CD4-positive, CD25-positive, alpha-beta regulatory T cell (primary cell): ENCODE measurements at regions not wholly inside any gene's neighbourhood (a gene's known extent, or its start where the extent isn't known, plus 50 kb on each side); places are given as distances from the start of the nearest gene placed in this dataset.

ENCODE experiments used
- ATAC-seq, 2 donors: fragments of 150-1000 bp; cut with Tn5 transposase; one replicate each; pipeline ENCODE4 v1.10.0; 2021; ENCODE audit warnings: low read depth in 2 of 2, moderate number of reproducible peaks in 2 of 2, moderate library complexity in 1 of 2
- DNase-seq, 3 donors: peaks; one replicate each; pipeline versions ENCODE4 v3.0.0 to v3.0.0-alpha.2; 2012 to 2022; ENCODE audit warnings: mixed read lengths in 1 of 3
- H3K27ac ChIP-seq: one replicate; pipeline ENCODE4 v1.7.0; 2013; ENCODE audit warnings: mild to moderate bottlenecking, low read length; ENCODE audit not compliant: insufficient read depth, poor library complexity, severe bottlenecking
- H3K27me3 ChIP-seq: one replicate; pipeline ENCODE4 v1.7.0; 2013; ENCODE audit warnings: low read length; ENCODE audit not compliant: control insufficient read depth, insufficient read depth
- H3K36me3 ChIP-seq: one replicate; pipeline ENCODE4 v1.7.0; 2013; ENCODE audit warnings: mild to moderate bottlenecking, low read length, moderate library complexity; ENCODE audit not compliant: control insufficient read depth, insufficient read depth
- H3K4me1 ChIP-seq: 2 replicates; pipeline ENCODE4 v1.7.0; 2013; ENCODE audit warnings: mild to moderate bottlenecking, low read length; ENCODE audit not compliant: insufficient read depth, control insufficient read depth, poor library complexity, severe bottlenecking
- H3K4me3 ChIP-seq: one replicate; pipeline ENCODE4 v1.7.0; 2013; ENCODE audit warnings: low read depth, mild to moderate bottlenecking, low read length, moderate library complexity
- H3K9me3 ChIP-seq, 2 experiments: 1 replicate in 1 of 2; 2 replicates in 1 of 2; pipeline ENCODE4 v1.7.0; 2013; ENCODE audit warnings: low read length in 2 of 2, mild to moderate bottlenecking in 1 of 2, moderate library complexity in 1 of 2; ENCODE audit not compliant: control insufficient read depth in 2 of 2
- H3K27ac Mint-ChIP-seq, 3 donors: one replicate each; pipeline ENCODE4 v1.8.0; 2020 to 2022; ENCODE audit warnings: mild to moderate bottlenecking in 3 of 3, mixed read lengths in 3 of 3, moderate library complexity in 2 of 3
- H3K27me3 Mint-ChIP-seq: one replicate; pipeline ENCODE4 v1.8.0; 2022; ENCODE audit warnings: mild to moderate bottlenecking, mixed read lengths
- H3K36me3 Mint-ChIP-seq: one replicate; pipeline ENCODE4 v1.8.0; 2020; ENCODE audit warnings: mixed read lengths
- H3K4me1 Mint-ChIP-seq, 4 donors: one replicate each; pipeline ENCODE4 v1.8.0; 2020 to 2022; ENCODE audit warnings: mixed read lengths in 4 of 4, mild to moderate bottlenecking in 1 of 4
- H3K4me3 Mint-ChIP-seq, 4 donors: one replicate each; pipeline ENCODE4 v1.8.0; 2020 to 2022; ENCODE audit warnings: mild to moderate bottlenecking in 4 of 4, mixed read lengths in 4 of 4, moderate library complexity in 3 of 4
- H3K9me3 Mint-ChIP-seq, 7 donors: one replicate each; pipeline ENCODE4 v1.8.0; 2020 to 2022; ENCODE audit warnings: mixed read lengths in 7 of 7, mild to moderate bottlenecking in 3 of 7, moderate library complexity in 2 of 7

GRCh38 chr11:116250155-116250554 is 522.6 kb downstream of the BUD13 start:
- H3K36me3 Mint-ChIP-seq, result no peaks in the 10 kb centered on the region

GRCh38 chr11:116249561-116249960 is 523.2 kb downstream of the BUD13 start:
- H3K4me1 Mint-ChIP-seq, result no peaks in the 10 kb centered on the region
- no peaks in the 10 kb centered on the region for H3K9me3 ChIP-seq
- peaks cover 0 to 5% (median 0%) of the 10 kb centered on the region in 7 donors for H3K9me3 Mint-ChIP-seq
- no peak overlapping the region for H3K4me3 Mint-ChIP-seq
- no peaks in the 10 kb centered on the region for H3K4me1 ChIP-seq
- no peak overlapping the region for H3K4me3 ChIP-seq
- no peaks in the 10 kb centered on the region for H3K27me3 ChIP-seq
- H3K27me3 Mint-ChIP-seq, result peaks cover 8% of the 10 kb centered on the region
- H3K36me3 ChIP-seq, result no peaks in the 10 kb centered on the region
- H3K27ac ChIP-seq, result no peak overlapping the region
- ATAC-seq, result no peak
- DNase-seq, result no peak
- no peaks in the 10 kb centered on the region for H3K36me3 Mint-ChIP-seq
- no peak overlapping the region for H3K27ac Mint-ChIP-seq

More at GRCh38 chr11:116250155-116250554, 522.6 kb downstream of the BUD13 start:
- Histone ChIP-seq H3K9me3 (no peaks in the 10 kb centered on the region), H3K36me3 (no peaks in the 10 kb centered on the region), H3K4me1 (no peaks in the 10 kb centered on the region), H3K27me3 (no peaks in the 10 kb centered on the region), H3K27ac (no peak overlapping the region), H3K4me3 (no peak overlapping the region)
- no peak overlapping the region for H3K4me3 Mint-ChIP-seq
- peaks cover 8% of the 10 kb centered on the region for H3K27me3 Mint-ChIP-seq
- no peak overlapping the region for H3K27ac Mint-ChIP-seq
- no peaks in the 10 kb centered on the region for H3K4me1 Mint-ChIP-seq
- ATAC-seq (no peak), DNase-seq (no peak)
- H3K9me3 Mint-ChIP-seq, result peaks cover 0 to 5% (median 0%) of the 10 kb centered on the region in 7 donors

DNA sequence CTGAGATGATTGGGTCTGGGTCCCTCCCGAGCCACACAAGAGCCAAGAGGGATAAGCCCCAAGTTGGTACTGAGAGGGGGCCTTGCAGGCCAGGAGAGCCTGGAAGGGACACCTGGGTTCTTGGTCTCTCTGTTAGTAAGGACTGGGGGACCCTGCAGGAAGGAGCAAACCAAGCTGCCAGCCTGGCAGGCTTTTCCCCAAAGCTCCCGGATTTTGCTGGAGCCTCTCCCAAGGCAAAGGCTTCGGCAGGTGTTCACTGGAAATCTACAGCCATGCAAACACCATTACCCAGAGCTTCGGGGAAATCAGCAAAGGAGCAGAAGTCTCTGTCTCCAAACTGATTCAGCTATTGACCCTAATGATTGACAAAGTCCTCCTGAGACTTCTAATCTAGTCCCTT is 527.9 kb downstream of the BUD13 start:
- H3K27ac ChIP-seq, result no peak overlapping the region
- Mint-ChIP-seq H3K4me3 (no peak overlapping the region), H3K36me3 (no peaks in the 10 kb centered on the region), H3K27me3 (peaks cover 17% of the 10 kb centered on the region), H3K4me1 (no peaks in the 10 kb centered on the region), H3K9me3 (peaks cover 0 to 7% (median 0%) of the 10 kb centered on the region in 7 donors), H3K27ac (no peak overlapping the region)
- no peak for ATAC-seq
- H3K4me3 ChIP-seq, result no peak overlapping the region
- no peaks in the 10 kb centered on the region for H3K36me3 ChIP-seq
- H3K9me3 ChIP-seq, result no peaks in the 10 kb centered on the region
- no peaks in the 10 kb centered on the region for H3K4me1 ChIP-seq
- H3K27me3 ChIP-seq, result no peaks in the 10 kb centered on the region
- DNase-seq, result no peak

GRCh38 chr11:116244439-116244838 is 528.3 kb downstream of the BUD13 start:
- H3K4me3 Mint-ChIP-seq, result no peak overlapping the region
- no peak overlapping the region for H3K27ac Mint-ChIP-seq
- H3K36me3 ChIP-seq, result no peaks in the 10 kb centered on the region
- H3K4me1 Mint-ChIP-seq, result no peaks in the 10 kb centered on the region
- peaks cover 0 to 7% (median 0%) of the 10 kb centered on the region in 7 donors for H3K9me3 Mint-ChIP-seq
- H3K27me3 ChIP-seq, result no peaks in the 10 kb centered on the region
- no peaks in the 10 kb centered on the region for H3K9me3 ChIP-seq
- H3K4me3 ChIP-seq, result no peak overlapping the region
- DNase-seq, result no peak
- no peak overlapping the region for H3K27ac ChIP-seq
- no peak for ATAC-seq
- no peaks in the 10 kb centered on the region for H3K36me3 Mint-ChIP-seq
- H3K4me1 ChIP-seq, result no peaks in the 10 kb centered on the region
- peaks cover 21% of the 10 kb centered on the region for H3K27me3 Mint-ChIP-seq

DNA sequence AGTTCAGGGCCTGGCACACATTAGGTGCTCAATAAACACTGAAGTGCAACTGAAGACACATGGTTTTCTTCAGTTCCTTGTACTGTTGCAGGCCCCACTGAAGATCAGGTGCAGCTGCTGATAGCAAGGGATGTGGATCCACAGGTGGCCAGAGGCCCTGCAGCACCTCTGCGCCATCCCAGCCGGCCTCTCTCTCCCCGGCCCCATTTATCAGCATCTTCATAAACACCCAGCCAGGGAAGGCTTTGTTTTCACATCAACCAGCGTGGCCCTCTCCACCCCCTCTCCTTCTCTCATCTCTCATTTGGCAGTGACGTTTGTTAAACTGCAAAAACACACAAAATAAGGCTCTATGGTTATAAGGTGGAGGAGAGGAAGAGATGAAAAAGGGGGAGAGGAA is 528.8 kb downstream of the BUD13 start:
- Mint-ChIP-seq H3K4me3 (no peak overlapping the region), H3K4me1 (no peaks in the 10 kb centered on the region), H3K9me3 (peaks cover 0 to 7% (median 0%) of the 10 kb centered on the region in 7 donors), H3K36me3 (no peaks in the 10 kb centered on the region), H3K27me3 (peaks cover 20% of the 10 kb centered on the region), H3K27ac (no peak overlapping the region)
- Histone ChIP-seq H3K36me3 (no peaks in the 10 kb centered on the region), H3K4me1 (no peaks in the 10 kb centered on the region), H3K27ac (no peak overlapping the region), H3K27me3 (no peaks in the 10 kb centered on the region), H3K4me3 (no peak overlapping the region), H3K9me3 (no peaks in the 10 kb centered on the region)
- no peak for DNase-seq
- ATAC-seq, result no peak

GRCh38 chr11:116242006-116242405 is 530.8 kb downstream of the BUD13 start:
- H3K27me3 Mint-ChIP-seq, result peaks cover 13% of the 10 kb centered on the region
- Histone ChIP-seq H3K27ac (no peak overlapping the region), H3K27me3 (no peaks in the 10 kb centered on the region), H3K36me3 (no peaks in the 10 kb centered on the region), H3K4me3 (no peak overlapping the region), H3K4me1 (no peaks in the 10 kb centered on the region), H3K9me3 (no peaks in the 10 kb centered on the region)
- H3K4me3 Mint-ChIP-seq, result no peak overlapping the region
- peaks cover 0 to 1% (median 0%) of the 10 kb centered on the region in 7 donors for H3K9me3 Mint-ChIP-seq
- no peaks in the 10 kb centered on the region for H3K4me1 Mint-ChIP-seq
- DNase-seq (no peak), ATAC-seq (no peak)
- H3K27ac Mint-ChIP-seq, result no peak overlapping the region
- H3K36me3 Mint-ChIP-seq, result no peaks in the 10 kb centered on the region

DNA sequence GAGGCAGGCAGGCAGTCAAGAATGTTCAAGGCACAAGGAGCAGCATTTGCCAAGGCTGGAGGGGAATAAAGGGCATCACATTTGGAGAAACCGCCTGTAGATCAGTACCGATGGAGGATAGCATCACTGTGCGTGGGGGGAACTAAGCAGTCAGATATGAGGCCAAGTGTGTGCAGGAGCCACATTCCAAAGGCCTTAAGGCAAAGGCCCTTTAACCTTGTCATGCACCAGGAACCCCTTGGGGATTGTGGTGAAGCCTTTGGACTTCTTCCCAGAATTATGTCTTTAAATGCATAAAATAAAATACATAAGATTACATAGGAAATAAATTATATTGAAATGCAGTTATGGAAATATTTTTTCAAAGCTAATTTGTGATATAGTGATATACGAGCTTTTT is 532.1 kb downstream of the BUD13 start:
- Mint-ChIP-seq H3K36me3 (no peaks in the 10 kb centered on the region), H3K27me3 (peaks cover 13% of the 10 kb centered on the region), H3K4me1 (no peaks in the 10 kb centered on the region), H3K27ac (no peak overlapping the region), H3K9me3 (peaks cover 0 to 1% (median 0%) of the 10 kb centered on the region in 7 donors), H3K4me3 (no peak overlapping the region)
- Histone ChIP-seq H3K27me3 (no peaks in the 10 kb centered on the region), H3K4me3 (no peak overlapping the region), H3K27ac (no peak overlapping the region), H3K9me3 (no peaks in the 10 kb centered on the region), H3K4me1 (no peaks in the 10 kb centered on the region), H3K36me3 (no peaks in the 10 kb centered on the region)
- DNase-seq, result no peak
- ATAC-seq, result no peak

DNA sequence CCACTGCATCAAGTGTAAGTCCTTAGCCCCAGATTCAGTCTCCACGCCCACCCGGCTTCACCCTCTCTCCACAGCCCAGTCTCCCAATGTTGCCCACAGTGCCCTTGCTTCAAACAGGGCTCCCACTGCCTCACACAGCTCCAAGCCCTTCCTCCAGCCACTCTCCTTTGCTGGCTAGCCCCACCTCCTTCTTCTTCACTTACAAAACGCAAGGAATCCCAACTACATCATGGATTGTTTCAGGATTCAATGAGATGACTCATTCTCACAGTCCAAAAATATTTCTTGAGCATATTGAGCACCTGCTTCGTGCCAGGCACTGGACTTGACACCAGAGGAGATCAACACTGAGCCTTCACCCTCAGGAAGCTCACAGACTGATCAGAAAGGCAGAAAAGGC is 533.5 kb downstream of the BUD13 start:
- Mint-ChIP-seq H3K27ac (no peak overlapping the region), H3K4me1 (no peaks in the 10 kb centered on the region), H3K27me3 (peaks cover 12% of the 10 kb centered on the region), H3K4me3 (no peak overlapping the region), H3K36me3 (no peaks in the 10 kb centered on the region), H3K9me3 (peaks cover 0 to 3% (median 0%) of the 10 kb centered on the region in 7 donors)
- ATAC-seq, result no peak
- Histone ChIP-seq H3K36me3 (no peaks in the 10 kb centered on the region), H3K4me3 (no peak overlapping the region), H3K9me3 (no peaks in the 10 kb centered on the region), H3K27me3 (no peaks in the 10 kb centered on the region), H3K4me1 (no peaks in the 10 kb centered on the region), H3K27ac (no peak overlapping the region)
- no peak for DNase-seq
